ENCODE measurements at regions not wholly inside any gene's neighbourhood (a gene's known extent, or its start where the extent isn't known, plus 50 kb on each side); places are given as distances from the start of the nearest gene placed in this dataset.

DNA sequence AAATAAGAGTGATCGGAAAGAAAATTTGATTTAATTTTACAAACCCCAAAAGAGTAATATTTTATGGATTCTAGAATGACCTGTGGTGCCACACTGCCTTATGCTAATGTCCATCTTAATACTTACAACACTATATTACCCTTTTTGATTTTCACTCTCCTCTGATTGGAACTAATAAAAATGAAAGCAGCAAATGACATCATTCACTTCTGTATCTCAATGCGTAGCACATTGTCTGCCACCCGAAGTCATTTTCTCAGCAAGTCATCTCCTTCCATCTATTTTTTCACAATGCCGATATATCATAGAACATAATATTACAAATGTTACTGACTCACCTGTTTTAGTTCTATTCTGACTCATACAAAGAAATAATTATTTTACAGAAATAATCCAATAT lies 127.5 kb upstream of the PCLO start:
- Histone ChIP-seq H3K4me1 (ENCODE audit: insufficient read depth, low read length, severe bottlenecking) (no peaks in the 10 kb centered on the region), H3K27ac (ENCODE audit: low read depth, low read length, poor library complexity, severe bottlenecking) (no peak overlapping the region), H3K79me2 (ENCODE audit: insufficient read depth, low read length) (no peaks in the 10 kb centered on the region), H3K27me3 (ENCODE audit: insufficient read depth, low read length) (no peaks in the 10 kb centered on the region), H3F3A (ENCODE audit: insufficient read depth, low read length) (no peaks in the 10 kb centered on the region), H3K4me2 (ENCODE audit: low read length) (no peak overlapping the region), H3K9ac (ENCODE audit: low read length) (no peak overlapping the region), H3K9me3 (ENCODE audit: low read length) (no peaks in the 10 kb centered on the region), H4K20me1 (ENCODE audit: insufficient read depth, low read length) (no peaks in the 10 kb centered on the region), H3K4me3 (ENCODE audit: low read depth, low read length, poor library complexity, severe bottlenecking) (no peak overlapping the region), H3K9me2 (ENCODE audit: low read depth, low read length) (no peaks in the 10 kb centered on the region), H3K36me3 (ENCODE audit: insufficient read depth, low read length) (no peaks in the 10 kb centered on the region), H2AFZ (ENCODE audit: low read length) (no peak overlapping the region)
- TF ChIP-seq, protein P1, sequence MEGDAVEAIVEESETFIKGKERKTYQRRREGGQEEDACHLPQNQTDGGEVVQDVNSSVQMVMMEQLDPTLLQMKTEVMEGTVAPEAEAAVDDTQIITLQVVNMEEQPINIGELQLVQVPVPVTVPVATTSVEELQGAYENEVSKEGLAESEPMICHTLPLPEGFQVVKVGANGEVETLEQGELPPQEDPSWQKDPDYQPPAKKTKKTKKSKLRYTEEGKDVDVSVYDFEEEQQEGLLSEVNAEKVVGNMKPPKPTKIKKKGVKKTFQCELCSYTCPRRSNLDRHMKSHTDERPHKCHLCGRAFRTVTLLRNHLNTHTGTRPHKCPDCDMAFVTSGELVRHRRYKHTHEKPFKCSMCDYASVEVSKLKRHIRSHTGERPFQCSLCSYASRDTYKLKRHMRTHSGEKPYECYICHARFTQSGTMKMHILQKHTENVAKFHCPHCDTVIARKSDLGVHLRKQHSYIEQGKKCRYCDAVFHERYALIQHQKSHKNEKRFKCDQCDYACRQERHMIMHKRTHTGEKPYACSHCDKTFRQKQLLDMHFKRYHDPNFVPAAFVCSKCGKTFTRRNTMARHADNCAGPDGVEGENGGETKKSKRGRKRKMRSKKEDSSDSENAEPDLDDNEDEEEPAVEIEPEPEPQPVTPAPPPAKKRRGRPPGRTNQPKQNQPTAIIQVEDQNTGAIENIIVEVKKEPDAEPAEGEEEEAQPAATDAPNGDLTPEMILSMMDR (IDR thresholded peaks at IDR 0.05; ENCODE audit: low read length): no peak
- TF ChIP-seq EZH2 (IDR thresholded peaks at IDR 0.05; ENCODE audit: borderline replicate concordance, low read length): no peak

DNA sequence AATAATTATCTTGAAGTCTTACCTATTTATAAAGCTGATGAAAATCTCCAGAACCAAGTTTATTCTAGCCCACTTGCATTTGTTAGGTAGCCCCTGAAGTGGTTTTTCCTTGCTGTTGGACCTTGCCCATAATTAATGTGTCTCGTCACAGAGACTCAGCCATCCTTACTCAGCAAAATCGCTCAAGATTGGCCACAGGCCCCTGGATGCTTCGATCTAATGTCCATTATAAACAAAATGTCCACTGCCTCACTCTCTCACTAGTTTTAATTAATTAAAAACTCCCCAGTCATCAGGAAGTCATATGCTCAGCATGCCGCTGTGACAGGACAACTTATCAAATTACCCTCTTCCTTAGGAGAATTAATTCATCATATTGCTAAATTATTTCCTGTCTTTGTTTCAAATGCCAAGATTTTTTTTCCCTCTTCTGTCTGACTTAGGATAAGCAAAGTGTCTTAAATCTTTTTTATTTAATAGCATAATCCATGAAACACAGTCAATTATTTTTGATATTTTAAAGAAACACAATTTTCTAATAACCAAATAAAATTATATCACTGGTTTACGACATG lies 126.8 kb upstream of the PCLO start:
- H3K27me3 ChIP-seq (ENCODE audit: insufficient read depth, low read length): no peaks in the 10 kb centered on the region
- H4K20me1 ChIP-seq (ENCODE audit: insufficient read depth, low read length): no peaks in the 10 kb centered on the region
- H3K9ac ChIP-seq (ENCODE audit: low read length): no peak overlapping the region
- TF ChIP-seq EZH2 (IDR thresholded peaks at IDR 0.05; ENCODE audit: borderline replicate concordance, low read length): no peak
- TF ChIP-seq, protein P1 (IDR thresholded peaks at IDR 0.05; ENCODE audit: low read length): no peak
- H3K9me2 ChIP-seq (ENCODE audit: low read depth, low read length): no peaks in the 10 kb centered on the region
- H3K36me3 ChIP-seq (ENCODE audit: insufficient read depth, low read length): no peaks in the 10 kb centered on the region
- no peaks in the 10 kb centered on the region for H3K79me2 ChIP-seq (ENCODE audit: insufficient read depth, low read length)
- no peak overlapping the region for H3K27ac ChIP-seq (ENCODE audit: low read depth, low read length, poor library complexity, severe bottlenecking)
- no peak overlapping the region for H3K4me3 ChIP-seq (ENCODE audit: low read depth, low read length, poor library complexity, severe bottlenecking)
- H2AFZ ChIP-seq (ENCODE audit: low read length): no peak overlapping the region
- no peaks in the 10 kb centered on the region for H3K9me3 ChIP-seq (ENCODE audit: low read length)
- H3K4me2 ChIP-seq (ENCODE audit: low read length): no peak overlapping the region
- H3K4me1 ChIP-seq (ENCODE audit: insufficient read depth, low read length, severe bottlenecking): no peaks in the 10 kb centered on the region
- no peaks in the 10 kb centered on the region for H3F3A ChIP-seq (ENCODE audit: insufficient read depth, low read length)

DNA sequence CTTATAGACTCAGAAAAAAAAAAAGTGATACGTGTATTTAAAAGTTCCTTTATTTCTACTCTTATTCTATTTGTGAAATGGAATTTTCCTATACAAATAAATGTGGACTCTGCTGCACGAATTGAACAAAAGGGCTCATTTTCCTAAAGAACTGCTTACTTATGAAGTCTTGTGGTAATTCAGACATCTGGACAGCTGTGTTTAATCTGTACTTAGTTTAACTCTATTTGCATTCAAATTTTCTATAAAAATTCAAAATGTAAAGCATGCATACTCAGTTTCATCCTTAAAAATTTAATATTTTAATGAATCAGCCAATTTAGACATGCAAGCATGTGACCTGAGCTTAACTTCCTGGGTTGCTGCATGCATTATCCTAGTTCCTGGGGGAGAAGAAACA lies 118.0 kb upstream of the PCLO start:
- no peaks in the 10 kb centered on the region for H3K36me3 ChIP-seq (ENCODE audit: insufficient read depth, low read length)

More for the DNA sequence above, 118.0 kb upstream of the PCLO start:
- no peak overlapping the region for H3K4me2 ChIP-seq (ENCODE audit: low read length)
- no peaks in the 10 kb centered on the region for H3K9me3 ChIP-seq (ENCODE audit: low read length)
- H2AFZ ChIP-seq (ENCODE audit: low read length): no peak overlapping the region
- H3K9me2 ChIP-seq (ENCODE audit: low read depth, low read length): no peaks in the 10 kb centered on the region
- TF ChIP-seq EZH2 (IDR thresholded peaks at IDR 0.05; ENCODE audit: borderline replicate concordance, low read length): no peak
- TF ChIP-seq, protein P1 (IDR thresholded peaks at IDR 0.05; ENCODE audit: low read length): no peak
- H3K9ac ChIP-seq (ENCODE audit: low read length): no peak overlapping the region
- H3K4me1 ChIP-seq (ENCODE audit: insufficient read depth, low read length, severe bottlenecking): no peaks in the 10 kb centered on the region
- no peaks in the 10 kb centered on the region for H4K20me1 ChIP-seq (ENCODE audit: insufficient read depth, low read length)
- H3K79me2 ChIP-seq (ENCODE audit: insufficient read depth, low read length): no peaks in the 10 kb centered on the region
- H3K4me3 ChIP-seq (ENCODE audit: low read depth, low read length, poor library complexity, severe bottlenecking): no peak overlapping the region
- H3K27me3 ChIP-seq (ENCODE audit: insufficient read depth, low read length): no peaks in the 10 kb centered on the region
- H3F3A ChIP-seq (ENCODE audit: insufficient read depth, low read length): no peaks in the 10 kb centered on the region
- no peak overlapping the region for H3K27ac ChIP-seq (ENCODE audit: low read depth, low read length, poor library complexity, severe bottlenecking)

Data from OCI-LY1 (cell line).